GM12878 (cell line): ENCODE measurements at regions not wholly inside any gene's neighbourhood (a gene's known extent, or its start where the extent isn't known, plus 50 kb on each side); places are given as distances from the start of the nearest gene placed in this dataset.

Experiments used
- ATAC-seq: fragments of 200-7000 bp; cut with Tn5 transposase; 3 replicates; pipeline ENCODE4 v1.9.1; 2020; ENCODE audit warnings: mild to moderate bottlenecking, moderate library complexity
- BruUV-seq: library from RNA; stranded (reverse); fragments of 400-500 nt; replicated peaks from 2 replicates; lab custom pipeline; 2021; lab: Mats Ljungman, UMichigan
- CTCF ChIA-PET: fragments of 300-600 bp; sonication (Branson Sonifier 250); formaldehyde crosslinking; extraction: SDS; loops from one replicate; lab custom pipeline; 2021; ENCODE audit warnings: inconsistent platforms; lab: Yijun Ruan, JAX
- POLR2A ChIA-PET: fragments of 350-600 bp; formaldehyde crosslinking; extraction: SDS; loops from one replicate; lab custom pipeline; 2021; ENCODE audit warnings: inconsistent platforms; lab: Charles Lee
- RAD21 ChIA-PET: fragments of 300-600 bp; sonication (Branson Sonifier 250); formaldehyde crosslinking; loops from one replicate; lab custom pipeline; 2023; ENCODE audit warnings: antibody characterized with exemption; ENCODE audit not compliant: unreplicated experiment; lab: Charles Lee
- SMC1A ChIA-PET: fragments of 300-600 bp; sonication (Branson Sonifier 250); formaldehyde crosslinking; loops from one replicate; lab custom pipeline; 2023; ENCODE audit not compliant: unreplicated experiment, uncharacterized antibody; lab: Charles Lee
- DNase-seq: peaks from one replicate; pipeline ENCODE4 v3.0.0-alpha.2; 2011; ENCODE audit warnings: low read depth, low spot score
- FAIRE-seq: peaks from 3 replicates; lab custom pipeline; 2011; peaks lifted over from hg19 to GRCh38; lab: Jason Lieb, UNC
- H2AFZ ChIP-seq: 2 replicates; pipeline ENCODE4 v1.6.0; 2011; ENCODE audit warnings: low read depth, low read length, control low read depth; ENCODE audit not compliant: control insufficient read depth
- H3K27ac ChIP-seq: 2 replicates; pipeline ENCODE4 v1.5.1; 2011; ENCODE audit warnings: control low read depth; ENCODE audit not compliant: control insufficient read depth, insufficient read depth
- H3K27me3 ChIP-seq, 2 experiments: replicated peaks in 1 of 2; 2 replicates each; pipeline versions ENCODE4 v1.6.0 to v1.6.1; 2011; ENCODE audit warnings: low read length in 1 of 2; ENCODE audit not compliant: control insufficient read depth in 2 of 2, insufficient read depth in 2 of 2
- H3K36me3 ChIP-seq, 2 experiments: 2 replicates each; pipeline ENCODE4 v1.5.1; 2011; ENCODE audit warnings: low read length in 1 of 2; ENCODE audit not compliant: control insufficient read depth in 2 of 2, insufficient read depth in 2 of 2
- H3K4me1 ChIP-seq: 2 replicates; pipeline ENCODE4 v1.6.1; 2011; ENCODE audit warnings: mild to moderate bottlenecking, low read length, moderate library complexity, mixed read lengths; ENCODE audit not compliant: control insufficient read depth, insufficient read depth
- H3K4me2 ChIP-seq: 2 replicates; pipeline ENCODE4 v1.6.0; 2011; ENCODE audit warnings: control low read depth; ENCODE audit not compliant: control insufficient read depth, insufficient read depth
- H3K4me3 ChIP-seq: fragments of 200-600 bp; sonication (generic); 2 replicates; pipeline ENCODE4 v1.5.1; 2016
- H3K79me2 ChIP-seq: 2 replicates; pipeline ENCODE4 v1.6.0; 2011; ENCODE audit warnings: low read length; ENCODE audit not compliant: control insufficient read depth, insufficient read depth
- H3K9ac ChIP-seq: 2 replicates; pipeline ENCODE4 v1.8.0; 2011; ENCODE audit warnings: low read length, control low read depth, mixed read lengths; ENCODE audit not compliant: control insufficient read depth, insufficient read depth
- H3K9me3 ChIP-seq: replicated peaks from 3 replicates; pipeline ENCODE4 v1.5.1; 2011; ENCODE audit warnings: mild to moderate bottlenecking, low read length; ENCODE audit not compliant: control insufficient read depth, insufficient read depth
- H4K20me1 ChIP-seq: 2 replicates; pipeline ENCODE4 v1.6.0; 2011; ENCODE audit not compliant: control insufficient read depth, insufficient read depth
- BACH1 ChIP-seq: fragments of 450-650 bp; IDR thresholded peaks from 2 replicates; pipeline ENCODE4 v1.6.1; 2017; ENCODE audit warnings: mild to moderate bottlenecking, borderline replicate concordance
- CHD1 ChIP-seq: IDR thresholded peaks from 2 replicates; pipeline ENCODE4 v1.6.1; 2012; ENCODE audit warnings: low read depth, low read length, improper control_type of control experiment
- ESRRA ChIP-seq: IDR thresholded peaks from 2 replicates; pipeline ENCODE4 v1.6.1; 2012; ENCODE audit warnings: mild to moderate bottlenecking, low read length, improper control_type of control experiment
- FOS ChIP-seq: IDR thresholded peaks from 3 replicates; pipeline ENCODE4 v1.6.1; 2011; ENCODE audit warnings: borderline replicate concordance; ENCODE audit not compliant: insufficient read length; ENCODE audit errors: extremely low read depth
- HSF1 ChIP-seq: fragments of 150-350 bp; IDR thresholded peaks from 2 replicates; pipeline ENCODE4 v1.6.1; 2014; ENCODE audit warnings: mild to moderate bottlenecking, low read depth, low read length
- JUNB ChIP-seq: IDR thresholded peaks from 2 replicates; pipeline ENCODE4 v1.6.1; 2016; ENCODE audit warnings: antibody characterized with exemption, mild to moderate bottlenecking
- JUND ChIP-seq: IDR thresholded peaks from 2 replicates; pipeline ENCODE4 v1.6.1; 2012; ENCODE audit warnings: low read depth, mild to moderate bottlenecking, low read length, improper control_type of control experiment, moderate library complexity
- KLF5 ChIP-seq: fragments of 450-650 bp; IDR thresholded peaks from 2 replicates; pipeline ENCODE4 v1.6.1; 2014; ENCODE audit warnings: mild to moderate bottlenecking; ENCODE audit not compliant: partially characterized antibody
- LARP7 ChIP-seq: fragments of 450-650 bp; IDR thresholded peaks from 2 replicates; pipeline ENCODE4 v1.6.1; 2017; ENCODE audit warnings: mild to moderate bottlenecking
- MTA3 ChIP-seq: IDR thresholded peaks from 2 replicates; pipeline ENCODE4 v1.6.1; 2012; ENCODE audit warnings: low read length, inconsistent platforms, borderline replicate concordance
- MYC ChIP-seq: IDR thresholded peaks from 2 replicates; pipeline ENCODE4 v1.6.1; 2011; ENCODE audit warnings: mild to moderate bottlenecking, low read length, moderate library complexity, inconsistent platforms; ENCODE audit not compliant: insufficient read depth, insufficient replicate concordance, insufficient read length, severe bottlenecking
- NBN ChIP-seq: fragments of 450-650 bp; IDR thresholded peaks from 2 replicates; pipeline ENCODE4 v1.6.1; 2016
- NRF1 ChIP-seq: conservative IDR thresholded peaks from 2 replicates; pipeline ENCODE4 v1.6.1; 2011; ENCODE audit warnings: mild to moderate bottlenecking, low read depth, low read length, improper control_type of control experiment
- RUNX3 ChIP-seq: IDR thresholded peaks from 2 replicates; pipeline ENCODE4 v1.6.1; 2012; ENCODE audit warnings: low read length, inconsistent platforms
- SREBF1 ChIP-seq: IDR thresholded peaks from 2 replicates; pipeline ENCODE4 v1.6.1; 2012; ENCODE audit warnings: mild to moderate bottlenecking, low read length
- SUPT20H ChIP-seq: IDR thresholded peaks from 2 replicates; pipeline ENCODE4 v1.6.1; 2011; ENCODE audit warnings: low read depth, mild to moderate bottlenecking, low read length, moderate library complexity, borderline replicate concordance; ENCODE audit not compliant: control insufficient read depth
- ZNF24 ChIP-seq: fragments of 450-650 bp; IDR thresholded peaks from 2 replicates; pipeline ENCODE4 v1.6.1; 2017; ENCODE audit warnings: antibody characterized with exemption, mild to moderate bottlenecking
- ZNF384 ChIP-seq: IDR thresholded peaks from 2 replicates; pipeline ENCODE4 v1.6.1; 2012; ENCODE audit warnings: low read depth, mild to moderate bottlenecking, low read length, improper control_type of control experiment, borderline replicate concordance
- in situ Hi-C: fragments of 300-500 bp; cut with MboI; formaldehyde crosslinking; loops from 9 replicates; pipeline ENCODE4 v1.14.3; 2018; ENCODE audit warnings: mixed read lengths
- intact Hi-C: fragments of 100-400 bp; cut with micrococcal nuclease; formaldehyde crosslinking; loops from one replicate; pipeline ENCODE4 v1.14.2; 2022; ENCODE audit not compliant: unreplicated experiment
- TF ChIP-seq, protein P1 (sequence below): IDR thresholded peaks from 2 replicates; pipeline ENCODE4 v1.6.1; 2011; ENCODE audit warnings: borderline replicate concordance, low read depth, mild to moderate bottlenecking, moderate library complexity, mixed read lengths, low read length; ENCODE audit not compliant: insufficient read depth; ENCODE audit errors: extremely low read length
- TF ChIP-seq, protein P2 (sequence below): IDR thresholded peaks from 2 replicates; pipeline ENCODE4 v1.6.1; 2011; ENCODE audit warnings: low read depth, mild to moderate bottlenecking, low read length, moderate library complexity, borderline replicate concordance; ENCODE audit errors: extremely low read depth

DNA sequence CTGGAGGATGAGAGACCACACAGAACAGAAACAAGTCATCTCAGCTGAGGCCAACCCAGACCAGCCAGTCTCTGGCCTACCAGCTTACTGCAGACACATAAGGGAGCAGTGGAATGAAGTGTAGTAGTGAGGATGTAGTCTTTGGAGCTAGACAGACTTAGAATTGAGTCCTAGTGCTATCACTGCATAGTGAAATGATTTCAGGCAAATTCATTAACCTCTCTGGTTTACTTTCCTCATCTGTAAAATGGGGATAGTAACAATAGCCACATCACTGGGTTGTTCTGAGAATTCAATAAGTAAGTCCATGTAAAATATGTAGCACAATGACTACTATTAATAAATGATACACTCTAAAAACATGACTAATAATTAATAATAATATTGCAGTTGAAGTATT, 383.8 kb downstream of the DLEU7 start:
- ATAC-seq (no peak), DNase-seq (no peak), FAIRE-seq (no peak)
- no peak overlapping the region for H3K4me2 ChIP-seq
- no peaks in the 10 kb centered on the region for H3K27me3 ChIP-seq
- intact Hi-C loops: no loop called here
- no peak overlapping the region for H3K27ac ChIP-seq
- ChIA-PET RAD21 (no interaction called here), CTCF (interaction anchor here (0.7 kb wide), 1 partner anchor 83 kb away, joined by 3 read pairs; no protein-coding TSS in a partner anchor), SMC1A (interaction anchor here (0.9 kb wide), 1 partner anchor 14 kb away, joined by 3 read pairs; no protein-coding TSS in a partner anchor), POLR2A (interaction anchor here (0.5 kb wide), 1 partner anchor 160 kb away, joined by 3 read pairs; no protein-coding TSS in a partner anchor)
- H3K9ac ChIP-seq: no peak overlapping the region
- in situ Hi-C loops: no loop called here
- TF ChIP-seq ZNF384: no peak
- TF ChIP-seq MTA3: no peak
- no peak for TF ChIP-seq ZNF24
- TF ChIP-seq KLF5: no peak
- no peak for TF ChIP-seq RUNX3
- no peak for TF ChIP-seq NBN
- no peak for TF ChIP-seq JUND
- TF ChIP-seq SREBF1: no peak
- TF ChIP-seq MYC: no peak
- no peak for TF ChIP-seq SUPT20H
- TF ChIP-seq NRF1: no peak
- no peak for TF ChIP-seq CHD1
- TF ChIP-seq HSF1: no peak
- TF ChIP-seq, protein P1, sequence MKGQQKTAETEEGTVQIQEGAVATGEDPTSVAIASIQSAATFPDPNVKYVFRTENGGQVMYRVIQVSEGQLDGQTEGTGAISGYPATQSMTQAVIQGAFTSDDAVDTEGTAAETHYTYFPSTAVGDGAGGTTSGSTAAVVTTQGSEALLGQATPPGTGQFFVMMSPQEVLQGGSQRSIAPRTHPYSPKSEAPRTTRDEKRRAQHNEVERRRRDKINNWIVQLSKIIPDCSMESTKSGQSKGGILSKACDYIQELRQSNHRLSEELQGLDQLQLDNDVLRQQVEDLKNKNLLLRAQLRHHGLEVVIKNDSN: no peak
- no peak for TF ChIP-seq LARP7
- TF ChIP-seq FOS: no peak
- TF ChIP-seq, protein P2, sequence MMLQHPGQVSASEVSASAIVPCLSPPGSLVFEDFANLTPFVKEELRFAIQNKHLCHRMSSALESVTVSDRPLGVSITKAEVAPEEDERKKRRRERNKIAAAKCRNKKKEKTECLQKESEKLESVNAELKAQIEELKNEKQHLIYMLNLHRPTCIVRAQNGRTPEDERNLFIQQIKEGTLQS: no peak
- TF ChIP-seq ESRRA: no peak
- TF ChIP-seq JUNB: no peak
- no peak for TF ChIP-seq BACH1
- H3K4me1 ChIP-seq: no peaks in the 10 kb centered on the region
- H3K79me2 ChIP-seq: no peaks in the 10 kb centered on the region
- H3K9me3 ChIP-seq: no peaks in the 10 kb centered on the region
- no peak overlapping the region for H2AFZ ChIP-seq
- no TSS peak for BruUV-seq
- H4K20me1 ChIP-seq: no peaks in the 10 kb centered on the region
- H3K4me3 ChIP-seq: no peak overlapping the region
- no peaks in the 10 kb centered on the region for H3K36me3 ChIP-seq
